Inflammatory macrophage treated with lipopolysaccharide for 4 hours (primary cell): ENCODE measurements at regions not wholly inside any gene's neighbourhood (a gene's known extent, or its start where the extent isn't known, plus 50 kb on each side); places are given as distances from the start of the nearest gene placed in this dataset.

ENCODE experiments used
- DNase-seq: peaks from one replicate; pipeline ENCODE4 v3.0.0-alpha.2; 2020

DNA sequence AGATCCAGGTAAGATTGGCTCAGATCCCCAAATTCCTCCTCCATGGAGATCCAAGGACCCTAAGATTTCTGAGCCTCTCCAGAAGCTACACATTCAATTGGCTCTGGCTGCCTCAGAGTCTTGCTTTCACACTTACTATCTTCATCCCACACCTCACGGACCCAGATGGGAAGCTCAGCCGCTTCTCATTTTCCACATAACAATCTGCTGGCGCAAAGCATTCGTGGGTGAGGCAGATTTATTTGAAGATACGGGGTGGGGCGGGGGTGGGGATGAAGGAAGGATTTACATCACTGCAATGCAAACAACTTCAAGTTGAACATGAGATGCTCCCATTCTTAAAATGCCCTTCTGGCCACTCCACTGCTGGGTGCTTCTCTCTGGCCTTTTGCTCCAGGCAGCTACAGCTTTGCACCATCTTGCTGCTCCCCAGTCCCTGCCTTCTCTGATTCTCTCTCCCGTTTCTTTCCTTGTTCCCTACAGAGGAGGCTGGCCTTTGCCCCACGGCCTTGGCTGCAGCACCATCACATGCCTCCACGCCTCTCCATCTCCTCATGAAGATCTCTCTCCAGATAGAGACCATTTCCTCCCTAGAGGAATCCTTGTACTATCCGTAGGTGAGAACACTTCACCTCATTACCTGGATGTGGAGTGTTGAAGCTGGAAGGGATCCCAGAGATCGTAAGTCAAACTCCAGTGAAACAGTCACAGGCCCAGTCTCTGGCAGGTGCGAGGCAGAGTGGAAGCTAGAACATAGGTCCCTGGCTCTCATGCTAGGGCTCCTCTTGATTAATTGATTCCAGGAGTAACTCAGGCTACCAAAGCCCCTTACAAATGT, 175.9 kb downstream of the RPLP1 start:
- no peak for DNase-seq

DNA sequence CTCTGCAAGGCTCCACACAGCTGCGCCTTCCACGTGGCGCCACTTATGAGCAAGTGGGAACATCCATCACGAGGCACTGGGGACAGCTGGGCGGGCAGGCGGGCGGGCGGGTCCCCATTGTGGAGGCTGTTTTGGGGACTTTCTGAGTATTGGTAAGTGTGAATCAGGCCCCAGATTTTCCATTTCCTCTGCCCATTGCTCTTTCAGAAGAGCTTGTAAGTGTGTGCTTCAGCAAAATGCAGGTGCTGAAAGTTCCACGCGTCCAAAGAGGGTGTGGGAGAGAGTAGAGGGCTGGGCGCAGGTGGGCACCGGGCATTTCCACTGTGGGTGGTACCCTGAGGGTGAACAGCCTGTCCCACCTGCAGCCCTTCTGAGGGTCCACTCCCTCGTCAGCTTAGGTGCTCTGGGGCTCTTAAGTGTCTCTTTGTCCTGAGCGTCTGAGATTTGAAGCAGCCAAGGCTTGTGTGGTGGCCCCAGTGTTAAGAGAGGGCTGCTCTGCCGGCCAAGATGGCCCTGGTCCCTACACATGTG, 177.1 kb downstream of the RPLP1 start:
- no peak for DNase-seq

DNA sequence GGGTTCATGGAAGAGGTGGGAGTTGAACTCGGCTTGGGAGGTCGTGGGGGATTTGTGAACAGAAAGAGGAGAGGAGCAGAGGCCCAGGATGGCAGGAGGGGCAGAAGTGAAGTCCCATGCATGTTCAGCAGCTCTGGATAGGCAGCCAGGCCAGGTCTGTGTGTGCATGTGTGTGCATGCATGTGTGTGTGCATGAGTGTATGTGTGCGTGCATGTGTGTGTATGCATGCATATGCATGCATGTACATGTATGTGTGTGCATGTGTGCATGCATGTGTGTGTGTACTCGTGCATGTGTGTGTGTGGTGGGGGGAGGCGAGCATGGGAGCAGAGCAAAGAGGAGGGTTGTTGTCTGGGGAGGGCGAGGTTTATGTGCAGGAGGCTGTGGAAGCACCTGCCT, 178.4 kb downstream of the RPLP1 start:
- DNase-seq = no peak

DNA sequence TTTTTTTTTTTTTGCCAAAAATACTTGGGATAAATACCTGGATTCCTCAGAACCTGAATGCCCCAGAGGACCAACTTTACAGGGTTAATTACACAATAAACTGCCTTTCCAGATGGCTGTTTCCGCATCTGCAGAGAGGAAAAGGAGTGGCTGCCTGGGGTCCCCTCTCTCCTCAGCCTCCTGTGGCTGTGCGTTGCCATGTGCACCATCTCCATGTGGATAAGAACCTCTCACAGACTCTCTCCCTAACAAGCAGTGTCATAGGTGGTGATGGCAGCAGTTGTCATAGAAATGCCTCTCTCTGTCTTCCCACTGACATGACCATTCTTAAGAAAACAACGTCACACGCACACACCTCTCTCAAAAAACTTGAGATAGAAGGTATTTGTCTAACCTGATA, 179.4 kb downstream of the RPLP1 start:
- no peak for DNase-seq

DNA sequence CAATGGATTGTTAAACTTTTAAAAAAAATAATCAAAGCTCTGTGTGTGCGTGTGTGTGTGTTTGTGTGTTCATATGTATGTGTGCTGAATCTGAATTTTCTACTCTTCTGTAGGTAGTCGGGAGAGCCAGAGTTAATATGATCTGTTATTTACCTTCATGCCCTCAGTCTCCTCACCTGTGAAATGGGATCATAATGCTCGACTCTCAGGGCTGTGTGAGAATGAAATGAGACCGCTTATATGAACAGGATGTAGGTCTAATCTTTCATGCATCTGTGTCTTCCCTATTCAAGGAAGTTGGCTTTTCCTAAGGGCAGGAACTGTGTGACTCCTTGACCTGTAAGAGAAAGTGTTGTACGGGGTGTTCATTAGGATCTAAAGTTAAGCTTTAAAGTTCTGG, 182.2 kb downstream of the RPLP1 start:
- no peak for DNase-seq

DNA sequence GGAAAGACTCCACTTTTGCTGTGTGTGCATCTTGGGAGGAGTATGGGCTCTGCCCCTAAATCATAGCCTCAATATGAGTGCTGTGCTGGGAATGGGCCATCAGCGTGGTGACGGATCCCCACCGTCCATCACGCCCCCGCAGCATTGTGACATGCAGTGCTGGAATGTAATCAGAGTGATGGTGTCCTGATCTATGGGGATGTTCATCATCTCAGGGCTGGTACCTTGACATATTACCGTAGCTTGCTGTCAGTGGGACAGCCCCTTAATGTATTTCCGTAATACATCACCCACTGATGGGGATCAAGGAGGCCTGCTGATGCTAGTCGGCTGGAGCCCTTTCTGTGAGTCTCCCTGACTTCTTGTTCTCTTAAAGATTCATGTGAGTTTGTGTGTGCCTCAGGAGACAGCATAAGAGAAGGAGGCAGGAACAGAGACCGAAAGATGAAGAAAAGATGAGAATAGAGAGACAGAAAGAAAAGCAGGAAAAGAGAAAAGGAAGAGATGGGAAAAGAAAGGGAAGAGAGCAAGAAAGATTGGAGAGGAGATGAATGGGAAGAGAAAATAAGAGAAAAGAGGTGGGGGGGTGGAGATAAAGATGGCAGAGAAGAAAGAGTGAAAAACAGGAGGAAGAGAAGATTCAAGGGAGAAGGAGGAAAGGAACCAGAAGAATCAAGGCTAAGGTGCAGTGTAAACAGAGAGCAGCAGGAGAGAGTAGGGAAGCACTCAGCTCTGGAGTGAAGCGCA, 183.7 kb downstream of the RPLP1 start:
- DNase-seq = no peak

DNA sequence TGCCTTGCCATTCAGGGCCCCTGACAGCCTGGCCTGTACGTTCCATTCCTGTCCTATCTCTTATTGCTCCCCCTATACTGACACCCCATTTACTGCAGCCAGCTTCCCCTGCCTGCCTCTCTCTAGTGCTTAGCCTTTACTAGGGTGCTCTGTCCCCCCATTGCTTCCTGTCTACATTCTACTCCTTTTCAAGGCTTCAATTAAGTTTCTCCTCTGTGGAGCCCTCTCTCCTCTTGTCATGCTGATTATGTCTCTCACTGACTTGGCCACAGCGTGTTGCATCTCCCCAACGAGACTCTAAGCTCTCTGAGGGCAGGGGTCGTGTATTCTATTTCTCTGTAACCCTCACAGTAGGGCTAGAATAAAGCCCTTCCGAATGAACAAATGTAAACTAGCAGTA, 185.2 kb downstream of the RPLP1 start:
- no peak for DNase-seq

DNA sequence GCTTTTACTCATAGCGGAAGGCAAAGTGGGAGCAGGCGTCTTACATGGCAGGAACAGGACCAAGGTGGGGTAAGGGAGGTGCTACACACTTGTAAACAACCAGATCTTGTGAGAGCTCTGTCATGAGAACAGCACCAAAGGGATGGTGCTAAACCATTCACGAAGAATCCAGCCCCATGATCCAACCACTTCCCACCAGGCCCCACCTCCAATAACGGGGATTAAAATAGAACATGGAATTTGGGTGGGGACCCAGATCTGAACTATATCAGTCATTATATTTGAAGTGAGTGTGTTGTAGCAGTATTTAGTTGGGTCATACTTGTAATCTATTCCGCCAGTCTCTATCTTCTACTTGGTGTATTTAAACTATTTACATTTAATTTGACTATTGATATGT, 190.9 kb downstream of the RPLP1 start:
- no peak for DNase-seq

DNA sequence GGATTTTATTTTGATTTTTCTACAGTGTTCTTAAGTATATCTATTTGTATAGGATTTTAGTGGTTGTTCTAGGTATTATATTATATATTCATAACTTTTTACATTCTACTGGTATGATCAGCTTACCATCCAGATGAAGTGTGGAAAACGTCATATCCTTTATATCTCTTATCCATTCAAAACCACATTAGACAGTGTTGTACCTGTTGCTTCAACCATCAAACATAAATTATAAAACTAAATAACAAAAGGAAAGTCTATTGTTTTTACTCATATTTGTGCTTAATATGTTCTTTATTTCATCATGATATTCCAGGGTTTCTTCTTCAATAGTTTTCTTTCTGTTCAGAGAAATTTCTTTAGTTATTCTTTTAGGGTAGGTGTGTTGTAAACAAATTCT, 191.4 kb downstream of the RPLP1 start:
- no peak for DNase-seq

DNA sequence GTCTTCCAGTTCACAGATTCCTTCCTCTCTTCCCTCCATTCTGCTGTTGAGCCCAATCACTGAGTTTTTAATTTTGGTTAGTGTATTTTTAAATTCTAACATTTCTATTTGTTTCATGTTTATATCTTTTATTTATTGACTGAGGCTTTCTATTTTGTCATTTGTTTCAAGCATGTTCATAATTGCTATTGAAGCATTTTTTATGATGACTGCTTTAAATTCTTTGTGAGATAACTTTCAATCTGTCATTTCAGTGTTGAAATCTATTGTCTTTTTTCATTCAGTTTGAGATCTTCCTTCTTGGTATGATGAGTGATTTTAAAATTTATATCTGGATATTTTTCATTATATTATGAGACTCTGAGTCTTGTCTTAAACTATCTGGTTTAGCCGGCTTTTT, 192.3 kb downstream of the RPLP1 start:
- DNase-seq = no peak

DNA sequence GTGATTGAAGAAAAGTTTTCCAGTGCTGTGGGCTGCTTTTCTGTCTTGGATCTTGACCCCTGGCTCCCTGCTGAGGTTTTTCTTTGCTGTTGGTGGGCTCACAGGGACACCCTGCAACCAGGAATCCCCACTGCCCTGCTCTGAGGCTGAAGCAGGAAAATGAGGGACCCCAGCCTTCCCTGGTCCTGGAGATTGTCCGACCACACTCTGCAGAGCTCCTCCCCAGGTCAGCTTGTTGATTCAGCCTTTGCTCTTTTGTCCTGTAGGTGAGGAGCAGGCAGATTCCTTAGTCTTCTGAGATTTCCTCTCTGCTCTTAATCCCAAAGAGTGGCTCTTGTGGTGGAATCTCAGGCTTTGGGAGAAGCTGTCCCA, 194.5 kb downstream of the RPLP1 start:
- no peak for DNase-seq

DNA sequence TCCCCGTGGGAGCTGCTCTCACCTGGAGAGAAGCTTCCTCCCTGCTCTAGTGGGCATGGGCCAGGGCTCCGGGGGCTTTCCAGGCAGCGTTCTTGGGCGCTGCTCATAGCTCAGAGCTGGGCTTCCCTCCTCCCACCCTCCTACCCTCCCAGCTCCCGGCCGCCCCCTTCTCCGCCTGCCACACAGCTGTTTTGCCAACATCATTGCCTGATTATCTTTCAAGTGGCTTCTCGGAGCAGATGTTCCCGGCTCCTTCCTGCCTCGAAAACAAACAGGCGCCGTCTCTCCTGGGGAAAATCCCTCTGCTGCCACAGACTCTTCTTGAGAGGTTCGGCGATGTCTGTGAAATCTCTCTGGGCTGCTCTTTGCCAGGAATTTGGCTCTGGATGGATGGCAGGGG, 195.6 kb downstream of the RPLP1 start:
- no peak for DNase-seq

DNA sequence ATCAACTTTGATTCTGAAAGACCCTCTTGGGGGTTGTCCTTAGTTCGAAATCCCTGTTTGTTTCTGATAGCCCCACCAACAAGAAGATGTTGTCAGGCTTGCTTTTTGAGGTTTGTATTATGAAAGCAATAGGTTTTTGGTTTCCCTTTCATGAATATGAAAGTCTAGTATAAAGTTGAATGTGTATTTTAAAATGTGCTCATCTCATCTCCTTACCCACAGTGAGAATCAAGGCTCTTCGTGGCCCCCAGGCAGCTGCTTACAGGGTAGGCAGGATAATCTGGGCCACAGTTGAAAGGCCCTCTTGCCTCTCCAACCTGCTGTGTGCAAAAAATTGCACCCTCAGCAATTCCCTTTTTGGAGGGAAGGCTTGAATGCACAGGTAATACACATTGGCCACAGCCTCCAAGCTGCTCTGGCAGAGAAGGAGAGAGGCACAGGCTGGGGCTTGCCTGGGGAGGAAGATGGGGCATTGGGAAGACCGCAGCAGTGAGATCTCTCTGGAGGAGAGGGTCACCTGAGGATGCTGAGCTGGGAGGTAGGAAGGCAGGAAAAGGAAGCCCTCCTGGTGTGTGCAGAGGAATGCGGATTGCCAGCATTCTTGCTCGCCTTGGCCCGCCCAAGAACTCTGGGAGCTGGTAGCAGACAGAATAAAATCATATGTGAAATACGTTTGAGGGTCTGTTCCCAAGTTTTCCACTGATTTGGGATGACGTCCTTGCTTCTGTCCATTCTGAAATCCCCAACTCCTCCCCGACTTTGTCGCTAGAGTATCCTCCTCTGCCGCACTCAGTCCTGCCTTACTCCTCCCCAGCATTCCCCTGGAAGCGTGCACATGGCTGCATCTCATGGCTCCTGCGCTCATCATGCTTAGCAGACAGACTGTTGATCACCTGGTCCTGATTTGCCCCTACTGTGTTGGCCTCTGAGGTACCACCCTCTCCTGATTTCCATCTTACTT, 196.4 kb downstream of the RPLP1 start:
- DNase-seq = no peak

DNA sequence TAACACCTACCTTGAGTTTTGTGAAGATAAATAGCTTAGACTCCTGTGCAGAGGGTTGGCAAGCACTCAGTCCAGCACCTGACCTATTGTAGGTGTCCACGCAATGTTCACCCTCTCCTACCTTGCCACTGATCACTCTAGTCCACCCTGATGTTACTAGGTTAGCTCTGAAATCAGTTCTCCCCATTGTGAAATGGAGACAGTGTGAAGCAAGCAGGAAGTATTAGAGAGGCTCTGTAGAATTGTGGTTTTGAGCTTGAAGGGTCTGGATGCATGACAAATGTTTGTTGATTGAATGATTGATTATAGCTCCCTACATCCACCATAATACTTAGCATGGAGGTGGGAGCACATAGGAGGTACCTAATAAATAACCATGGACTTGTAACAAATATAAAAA, 199.7 kb downstream of the RPLP1 start:
- DNase-seq = no peak

DNA sequence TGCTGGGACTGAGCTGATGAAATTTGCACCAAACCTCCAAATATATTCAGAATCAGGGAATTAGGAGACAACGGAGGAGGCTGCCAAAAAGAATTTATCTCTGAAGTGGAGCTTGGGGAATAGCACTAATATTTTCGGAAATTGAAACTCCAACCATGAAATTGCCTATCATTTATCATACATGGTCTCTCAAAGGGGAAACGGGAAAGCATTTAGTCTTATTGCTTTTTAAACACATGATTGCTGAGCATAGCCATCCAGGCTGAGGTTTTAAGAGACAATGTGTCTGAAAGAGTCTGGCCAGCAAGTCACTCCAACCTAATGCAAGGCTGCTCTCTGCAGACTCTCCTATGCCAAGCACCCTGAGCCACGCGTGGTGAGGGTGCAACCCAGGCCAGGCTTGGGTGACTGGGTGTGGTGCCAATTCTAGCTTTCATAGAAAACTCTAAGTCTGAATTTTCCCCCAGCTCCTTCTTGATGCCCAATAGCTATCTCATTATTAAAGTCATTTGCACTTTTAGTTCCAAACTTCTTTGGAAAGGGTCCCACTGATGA, 200.2 kb downstream of the RPLP1 start:
- DNase-seq = no peak

DNA sequence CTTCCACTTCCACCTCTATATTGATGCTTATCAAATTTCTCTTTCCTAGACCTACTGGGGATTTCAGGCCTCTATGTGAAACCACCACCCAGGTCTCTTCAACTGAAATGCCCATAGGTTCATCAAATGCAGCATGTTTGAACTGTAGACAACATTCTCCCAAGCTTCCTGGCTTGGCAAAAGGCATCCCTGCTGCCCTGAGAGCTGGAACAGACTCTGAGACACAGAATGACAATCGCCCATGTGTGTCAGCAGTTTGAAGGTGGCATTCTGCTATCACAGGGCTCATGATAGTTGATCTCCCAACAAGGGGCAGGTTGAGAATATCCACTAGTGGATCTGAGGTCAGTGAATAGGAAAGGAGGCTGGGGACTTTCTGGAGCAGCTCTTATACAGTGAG, 200.7 kb downstream of the RPLP1 start:
- DNase-seq = no peak

DNA sequence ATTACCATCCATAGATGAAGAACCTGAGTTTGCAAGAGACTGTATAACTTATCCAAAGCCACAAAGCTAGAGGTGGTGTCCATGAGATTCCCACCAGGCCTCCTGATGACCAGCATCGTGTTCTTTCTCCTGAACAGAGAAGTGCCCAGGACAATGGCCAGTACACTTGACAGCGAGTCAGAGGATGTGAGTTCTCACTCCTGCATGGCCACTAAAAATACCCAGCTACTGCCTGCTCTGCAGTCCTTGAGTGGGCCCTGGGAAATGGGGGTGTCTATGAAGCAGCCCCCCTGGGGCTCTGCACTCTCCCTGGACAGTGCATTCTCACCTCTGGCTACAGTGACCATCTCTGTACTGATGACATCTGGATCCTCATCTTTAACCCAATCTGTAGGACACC, 201.2 kb downstream of the RPLP1 start:
- DNase-seq = no peak

DNA sequence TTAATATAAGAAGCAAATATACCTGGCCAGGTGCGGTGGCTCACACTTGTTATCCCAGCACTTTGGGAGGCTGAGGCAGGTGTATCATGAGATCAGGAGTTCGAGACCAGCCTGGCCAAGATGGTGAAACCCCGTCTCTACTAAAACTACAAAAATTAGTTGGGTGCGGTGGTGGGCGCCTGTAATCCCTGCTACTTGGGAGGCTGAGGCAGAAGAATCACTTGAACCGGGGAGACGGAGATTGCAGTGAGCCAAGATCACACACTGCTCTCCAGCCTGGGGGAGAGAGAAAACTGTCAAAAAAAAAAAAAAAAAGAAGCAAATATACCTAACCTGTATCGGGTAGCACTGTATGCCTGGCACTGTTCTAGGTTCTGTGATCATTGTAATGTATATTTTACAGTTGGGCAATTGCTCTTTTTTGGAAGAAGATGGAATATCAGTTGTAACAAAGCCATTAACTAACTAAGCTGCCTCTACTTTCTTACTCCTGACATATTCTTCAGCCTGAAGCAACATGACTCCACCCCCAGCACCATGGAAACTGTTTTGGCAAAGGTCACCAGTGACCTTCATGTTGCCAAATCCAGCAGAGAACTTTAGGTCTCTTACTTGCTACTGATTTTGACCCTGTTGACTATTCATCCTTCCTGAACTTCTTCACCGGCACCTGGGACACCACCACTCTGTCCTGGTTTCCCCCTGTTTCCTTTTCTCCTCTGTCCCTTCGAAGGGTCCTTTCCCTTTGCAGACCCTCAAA, 203.8 kb downstream of the RPLP1 start:
- DNase-seq = no peak

DNA sequence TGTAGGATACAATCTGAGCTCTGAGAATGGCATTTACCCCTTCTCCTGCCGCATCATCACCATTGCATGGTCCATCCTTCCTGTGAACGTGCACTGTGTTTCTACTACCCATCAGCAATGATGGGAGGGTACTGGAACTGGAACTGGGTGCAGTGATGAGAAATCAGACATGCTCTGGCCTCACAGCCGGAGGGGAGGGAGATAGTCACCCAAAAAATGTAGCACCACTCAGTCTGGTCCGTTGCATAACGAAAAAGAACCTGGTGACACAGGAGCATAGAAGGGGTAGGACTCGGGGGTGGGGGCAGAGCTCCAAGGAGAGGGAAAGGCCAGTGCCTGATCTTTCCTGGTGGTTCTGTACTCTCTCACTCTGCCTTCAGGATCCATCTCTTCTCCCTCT, 205.0 kb downstream of the RPLP1 start:
- no peak for DNase-seq

DNA sequence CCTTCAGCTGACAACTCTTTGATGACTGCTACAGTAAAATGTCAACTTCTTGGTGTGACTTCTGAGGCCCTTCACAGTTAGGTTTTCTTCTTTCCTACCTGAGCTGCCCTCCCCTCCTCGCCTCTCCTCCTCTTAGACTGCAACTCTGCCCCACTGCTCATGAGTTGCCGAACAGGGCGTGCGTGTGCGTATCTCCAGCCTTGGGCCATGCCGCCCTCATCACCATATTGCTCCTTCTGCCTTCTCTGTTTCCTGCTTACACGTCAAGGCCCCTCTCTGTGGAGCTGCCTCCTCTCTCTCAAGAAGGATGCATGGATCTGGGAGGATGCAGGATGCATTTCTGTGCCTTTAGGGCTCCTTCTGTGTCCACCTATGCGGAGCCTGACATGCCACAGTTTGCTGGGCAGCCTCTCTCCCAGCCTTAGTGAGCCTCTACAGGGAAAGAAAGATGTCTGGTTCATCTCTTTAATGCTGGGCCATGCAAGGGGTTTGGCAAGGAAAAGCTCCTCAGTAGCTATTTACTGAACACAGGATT, 205.9 kb downstream of the RPLP1 start:
- DNase-seq = no peak

DNA sequence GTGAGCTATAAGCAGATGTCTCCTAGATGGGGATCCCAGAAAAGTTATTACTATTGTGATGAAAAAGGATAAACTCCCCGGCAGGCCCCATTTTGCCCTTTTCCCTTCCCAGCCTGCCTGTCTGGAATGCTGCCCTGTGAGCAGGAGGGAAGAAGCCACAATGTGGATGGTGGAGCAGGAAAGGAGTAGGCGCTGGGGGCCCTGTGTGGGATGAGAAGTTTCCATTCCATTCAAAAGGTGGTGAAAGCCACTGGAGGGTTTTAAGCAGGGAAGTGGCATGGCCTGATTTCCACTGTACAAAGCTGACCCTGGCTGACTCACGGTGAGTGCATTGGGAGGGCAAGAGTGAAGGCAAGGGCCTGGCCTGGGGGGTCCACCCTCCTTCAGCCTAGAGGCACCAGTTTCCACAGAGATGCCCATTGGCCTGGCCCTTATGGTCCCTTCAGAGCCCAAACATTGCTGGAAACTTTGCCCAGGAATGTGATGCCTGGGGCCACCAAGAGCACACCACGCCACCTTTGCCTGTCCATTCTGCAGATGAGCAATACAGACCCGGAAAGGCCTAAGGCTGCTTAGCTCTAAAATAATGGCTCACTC, 206.9 kb downstream of the RPLP1 start:
- DNase-seq = no peak
